ENCODE measurements at regions not wholly inside any gene's neighbourhood (a gene's known extent, or its start where the extent isn't known, plus 50 kb on each side); places are given as distances from the start of the nearest gene placed in this dataset.

- TF ChIP-seq CTCF (IDR thresholded peaks at IDR 0.05; ENCODE audit: control extremely low read depth, extremely low read depth, low read depth, missing control alignments) = no peak
- ChIA-PET POLR2A (no interaction called here), CTCF (interaction anchor here (1.0 to 1.8 kb wide), 3 partner anchors 9 to 17 kb away, joined by 3 to 4 read pairs (median 3); no protein-coding TSS in a partner anchor)
- DNase-seq (ENCODE audit: extremely low spot score) = no peak
Measured at GRCh38 chr6:122063761-122064160, 335.7 kb upstream of the HSF2 start.

DNA sequence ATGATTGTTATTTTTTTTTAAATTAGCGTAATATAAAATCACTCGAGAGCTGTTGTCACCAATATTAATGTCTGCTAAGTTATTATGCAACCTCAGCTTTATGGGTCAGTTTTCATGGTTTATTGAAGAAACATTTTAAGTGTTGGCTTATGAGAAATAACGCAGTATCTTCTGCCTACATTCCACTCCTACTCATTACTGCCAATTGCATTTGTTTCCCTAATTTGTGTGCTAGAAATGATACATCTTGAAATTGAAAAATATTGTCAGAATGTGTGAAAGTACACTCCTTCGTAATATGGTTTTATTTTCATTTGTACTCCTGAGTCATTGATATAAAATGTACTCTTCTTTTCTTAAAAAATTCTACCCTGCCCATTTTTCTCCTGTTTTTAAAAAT lies 333.3 kb upstream of the HSF2 start:
- TF ChIP-seq CTCF (IDR thresholded peaks at IDR 0.05; ENCODE audit: control extremely low read depth, extremely low read depth, low read depth, missing control alignments) = no peak
- CTCF ChIA-PET = no interaction called here
- POLR2A ChIA-PET = no interaction called here
- DNase-seq (ENCODE audit: extremely low spot score) = no peak

DNA sequence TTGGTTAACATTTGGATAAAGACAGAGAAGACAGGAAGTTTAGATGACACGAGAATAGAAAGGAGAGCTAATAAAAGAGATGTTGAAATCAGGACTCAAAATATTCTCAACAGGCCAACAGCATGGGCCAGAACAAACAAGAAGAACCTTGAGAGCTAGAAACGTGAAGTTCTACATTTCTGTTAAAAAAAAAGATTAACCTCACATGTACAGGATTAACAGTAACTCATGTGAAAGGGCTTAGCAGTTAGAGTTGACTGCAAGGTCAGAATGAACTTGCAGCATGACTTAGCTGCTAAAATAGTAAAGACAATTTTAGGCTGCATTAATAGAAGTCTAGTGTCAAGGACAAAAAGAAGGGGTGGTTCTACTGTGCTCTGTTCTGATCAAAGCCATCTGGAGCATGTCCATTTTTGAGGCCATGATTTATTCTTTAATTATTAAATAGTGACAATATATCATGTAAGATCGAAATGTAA lies 331.1 kb upstream of the HSF2 start:
- no peak for DNase-seq (ENCODE audit: extremely low spot score)

DNA sequence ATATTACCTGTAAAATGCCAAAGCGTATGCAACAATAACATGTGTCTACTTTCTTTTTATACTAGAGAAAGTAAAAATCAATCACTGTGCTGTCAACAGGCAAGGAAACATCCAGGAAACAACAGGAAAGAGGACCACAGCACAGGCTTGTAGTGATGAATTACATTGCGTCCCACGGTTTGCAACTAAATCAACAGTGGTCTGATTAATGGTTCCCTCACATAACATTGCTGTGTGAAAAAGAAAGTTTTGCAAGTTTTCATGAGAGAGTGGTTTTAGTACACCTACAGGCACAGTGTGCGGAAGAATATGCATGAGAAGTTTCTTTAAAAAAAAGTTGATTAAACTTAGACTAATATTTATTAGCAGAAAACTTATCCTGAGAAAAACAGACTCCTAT lies 329.5 kb upstream of the HSF2 start:
- no peak for DNase-seq (ENCODE audit: extremely low spot score)
- ChIA-PET CTCF (interaction anchor here (1.4 kb wide), 1 partner anchor 10 kb away, joined by 3 read pairs; no protein-coding TSS in a partner anchor), POLR2A (no interaction called here)
- TF ChIP-seq CTCF (IDR thresholded peaks at IDR 0.05; ENCODE audit: control extremely low read depth, extremely low read depth, low read depth, missing control alignments) = no peak

More for the DNA sequence above, 331.1 kb upstream of the HSF2 start:
- ChIA-PET CTCF (interaction anchor here (1.4 kb wide), 1 partner anchor 11 kb away, joined by 3 read pairs; no protein-coding TSS in a partner anchor), POLR2A (no interaction called here)
- TF ChIP-seq CTCF (IDR thresholded peaks at IDR 0.05; ENCODE audit: control extremely low read depth, extremely low read depth, low read depth, missing control alignments) = no peak

GRCh38 chr6:122072014-122072647 lies 327.3 kb upstream of the HSF2 start:
- no peak for TF ChIP-seq CTCF (IDR thresholded peaks at IDR 0.05; ENCODE audit: control extremely low read depth, extremely low read depth, low read depth, missing control alignments)
- DNase-seq (ENCODE audit: extremely low spot score) = no peak
- CTCF ChIA-PET = interaction anchor here (0.9 kb wide), 1 partner anchor 11 kb away, joined by 3 read pairs; no protein-coding TSS in a partner anchor
- POLR2A ChIA-PET = no interaction called here

GRCh38 chr6:122075084-122075838 lies 324.2 kb upstream of the HSF2 start:
- no peak for TF ChIP-seq CTCF (IDR thresholded peaks at IDR 0.05; ENCODE audit: control extremely low read depth, extremely low read depth, low read depth, missing control alignments)
- ChIA-PET POLR2A (no interaction called here), CTCF (no interaction called here)
- no peak for DNase-seq (ENCODE audit: extremely low spot score)
